ENCODE measurements at regions not wholly inside any gene's neighbourhood (a gene's known extent, or its start where the extent isn't known, plus 50 kb on each side); places are given as distances from the start of the nearest gene placed in this dataset.

DNA sequence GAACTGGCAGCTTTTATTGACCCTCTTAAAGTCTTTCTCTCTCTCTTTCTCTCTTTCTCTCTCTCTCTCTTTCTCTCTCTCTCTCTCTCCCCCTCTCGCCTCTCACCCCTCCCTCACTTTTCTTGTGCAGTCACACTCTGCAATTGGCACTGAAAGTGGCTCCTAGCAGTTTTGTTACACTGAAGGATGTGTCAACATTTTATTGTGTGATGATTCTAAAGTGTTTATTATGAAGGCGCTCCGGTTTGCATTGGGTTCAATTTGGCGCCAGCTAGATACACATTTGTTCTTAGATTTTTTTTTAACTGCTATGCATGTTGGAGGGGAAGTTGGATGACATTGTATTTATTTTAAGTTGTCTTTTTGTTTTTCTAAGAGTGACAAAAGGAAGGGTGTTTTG is 64.0 kb upstream of the CHRM3 start:
- Histone ChIP-seq H3K4me3 (ENCODE audit: low read length) (no peak overlapping the region), H3K27me3 (ENCODE audit: control insufficient read depth, insufficient read depth, low read length) (no peaks in the 10 kb centered on the region), H3K36me3 (ENCODE audit: control insufficient read depth, insufficient read depth, low read length) (no peaks in the 10 kb centered on the region), H3K9me3 (ENCODE audit: control insufficient read depth, low read depth, low read length) (no peaks in the 10 kb centered on the region), H3K27ac (ENCODE audit: low read length) (no peak overlapping the region), H3K4me1 (ENCODE audit: control insufficient read depth, insufficient read depth, low read length) (no peaks in the 10 kb centered on the region)
- no peak for DNase-seq
- WGBS (ENCODE audit: insufficient coverage, low lambda C conversion rate): 89% methylated on average over 4 of the region's 4 CpGs

- WGBS (ENCODE audit: insufficient coverage, low lambda C conversion rate): no CpG with 5 or more reads among the region's 1 CpG
- no peak for DNase-seq
- Histone ChIP-seq H3K4me1 (ENCODE audit: control insufficient read depth, insufficient read depth, low read length) (no peaks in the 10 kb centered on the region), H3K27me3 (ENCODE audit: control insufficient read depth, insufficient read depth, low read length) (no peaks in the 10 kb centered on the region), H3K4me3 (ENCODE audit: low read length) (no peak overlapping the region), H3K27ac (ENCODE audit: low read length) (no peak overlapping the region), H3K9me3 (ENCODE audit: control insufficient read depth, low read depth, low read length) (no peaks in the 10 kb centered on the region), H3K36me3 (ENCODE audit: control insufficient read depth, insufficient read depth, low read length) (no peaks in the 10 kb centered on the region)
These were observed 64.5 kb upstream of the CHRM3 start for GRCh38 chr1:239321877-239322276.

DNA sequence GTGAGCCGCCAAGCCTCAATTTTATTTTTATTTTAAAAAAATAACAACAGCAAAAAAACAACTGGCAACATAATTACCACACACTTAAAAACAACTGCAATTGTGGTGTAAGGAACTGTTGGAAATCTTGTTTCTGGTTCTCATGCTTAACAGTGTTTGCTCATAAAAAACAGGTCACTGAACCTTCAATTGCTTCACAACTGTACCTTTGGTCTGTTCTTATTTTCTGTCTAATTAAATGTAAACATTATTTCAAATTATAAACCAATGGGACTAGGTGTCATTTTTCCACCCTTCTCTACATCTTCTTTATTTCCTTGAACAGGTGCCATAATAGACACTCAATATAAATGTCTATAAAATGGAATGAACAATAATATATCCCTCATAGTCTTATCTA is 68.4 kb upstream of the CHRM3 start:
- DNase-seq: peak; percentile 10 to 70
- WGBS (ENCODE audit: insufficient coverage, low lambda C conversion rate): no CpG with 5 or more reads among the region's 1 CpG
- no peaks in the 10 kb centered on the region for H3K27me3 ChIP-seq (ENCODE audit: control insufficient read depth, insufficient read depth, low read length)
- H3K4me3 ChIP-seq (ENCODE audit: low read length): no peak overlapping the region
- no peaks in the 10 kb centered on the region for H3K36me3 ChIP-seq (ENCODE audit: control insufficient read depth, insufficient read depth, low read length)
- peaks cover 9% of the 10 kb centered on the region for H3K4me1 ChIP-seq (ENCODE audit: control insufficient read depth, insufficient read depth, low read length)
- no peak overlapping the region for H3K27ac ChIP-seq (ENCODE audit: low read length)
- no peaks in the 10 kb centered on the region for H3K9me3 ChIP-seq (ENCODE audit: control insufficient read depth, low read depth, low read length)

GRCh38 chr1:239315631-239316217 is 70.6 kb upstream of the CHRM3 start:
- DNase-seq: peak; percentile 25 to 83
- Histone ChIP-seq H3K27ac (ENCODE audit: low read length) (peak overlapping the region; percentile 84), H3K27me3 (ENCODE audit: control insufficient read depth, insufficient read depth, low read length) (no peaks in the 10 kb centered on the region), H3K4me1 (ENCODE audit: control insufficient read depth, insufficient read depth, low read length) (peaks cover 9% of the 10 kb centered on the region), H3K9me3 (ENCODE audit: control insufficient read depth, low read depth, low read length) (no peaks in the 10 kb centered on the region), H3K4me3 (ENCODE audit: low read length) (peak overlapping the region; percentile 29), H3K36me3 (ENCODE audit: control insufficient read depth, insufficient read depth, low read length) (no peaks in the 10 kb centered on the region)
- 33% methylated on average over 1 of the region's 3 CpGs for WGBS (ENCODE audit: insufficient coverage, low lambda C conversion rate)

DNA sequence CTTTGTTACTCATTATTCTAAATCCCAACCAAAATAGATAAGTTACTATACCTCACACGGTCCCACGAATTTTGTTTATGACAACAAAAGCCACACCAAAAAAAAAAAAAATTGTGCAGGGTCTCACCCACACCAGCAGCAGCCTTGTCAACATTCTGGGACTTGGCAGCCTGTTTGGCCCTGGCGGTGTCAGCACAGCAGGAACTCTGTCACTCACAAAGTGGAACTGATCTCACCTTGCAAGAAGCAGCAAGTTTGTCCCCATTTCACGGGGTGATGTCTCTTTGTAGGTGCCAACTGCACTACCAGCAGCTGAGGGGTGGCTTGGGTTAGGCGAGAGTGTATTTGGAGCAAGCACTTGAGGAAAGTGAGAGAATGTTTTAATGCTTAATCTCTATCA is 75.0 kb upstream of the CHRM3 start:
- Histone ChIP-seq H3K36me3 (ENCODE audit: control insufficient read depth, insufficient read depth, low read length) (no peaks in the 10 kb centered on the region), H3K27ac (ENCODE audit: low read length) (no peak overlapping the region), H3K4me1 (ENCODE audit: control insufficient read depth, insufficient read depth, low read length) (peaks cover 7% of the 10 kb centered on the region), H3K27me3 (ENCODE audit: control insufficient read depth, insufficient read depth, low read length) (no peaks in the 10 kb centered on the region), H3K4me3 (ENCODE audit: low read length) (no peak overlapping the region), H3K9me3 (ENCODE audit: control insufficient read depth, low read depth, low read length) (no peaks in the 10 kb centered on the region)
- DNase-seq: no peak
- no CpG with 5 or more reads among the region's 5 CpGs for WGBS (ENCODE audit: insufficient coverage, low lambda C conversion rate)

DNA sequence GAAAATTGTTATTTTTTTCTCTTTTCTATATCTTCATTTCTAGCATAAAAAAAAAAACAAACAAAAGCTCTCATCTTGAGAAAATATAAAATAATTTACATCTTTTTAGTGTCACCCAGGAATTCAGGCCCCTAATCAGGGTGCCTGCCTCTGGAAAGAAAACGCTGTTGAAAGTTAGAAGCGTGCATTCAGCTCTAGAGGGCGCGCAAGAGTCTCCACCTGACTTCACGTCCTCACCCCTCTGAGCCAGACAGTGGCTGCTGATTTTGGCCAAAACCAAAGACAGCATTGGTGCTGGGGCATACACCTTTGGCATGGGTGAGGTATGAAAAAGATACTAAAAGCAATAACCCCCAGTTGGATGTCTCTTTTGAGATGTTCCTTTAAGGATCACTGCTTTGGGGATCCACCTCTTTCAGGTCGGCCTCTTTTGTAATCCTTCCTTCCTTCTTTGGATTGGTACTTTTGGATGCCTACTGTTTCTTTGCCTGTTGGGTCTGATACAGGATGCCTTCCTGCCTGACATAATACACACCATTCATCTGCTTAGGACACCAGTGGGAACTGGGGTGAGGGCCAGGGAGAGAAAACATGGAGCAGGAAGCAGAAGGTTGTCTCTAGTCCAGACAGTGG is 77.6 kb upstream of the CHRM3 start:
- Histone ChIP-seq H3K4me1 (ENCODE audit: control insufficient read depth, insufficient read depth, low read length) (no peaks in the 10 kb centered on the region), H3K27ac (ENCODE audit: low read length) (no peak overlapping the region), H3K4me3 (ENCODE audit: low read length) (no peak overlapping the region), H3K9me3 (ENCODE audit: control insufficient read depth, low read depth, low read length) (no peaks in the 10 kb centered on the region), H3K36me3 (ENCODE audit: control insufficient read depth, insufficient read depth, low read length) (no peaks in the 10 kb centered on the region), H3K27me3 (ENCODE audit: control insufficient read depth, insufficient read depth, low read length) (no peaks in the 10 kb centered on the region)
- WGBS (ENCODE audit: insufficient coverage, low lambda C conversion rate): no CpG with 5 or more reads among the region's 6 CpGs
- DNase-seq: peak; percentile 23 to 43

DNA sequence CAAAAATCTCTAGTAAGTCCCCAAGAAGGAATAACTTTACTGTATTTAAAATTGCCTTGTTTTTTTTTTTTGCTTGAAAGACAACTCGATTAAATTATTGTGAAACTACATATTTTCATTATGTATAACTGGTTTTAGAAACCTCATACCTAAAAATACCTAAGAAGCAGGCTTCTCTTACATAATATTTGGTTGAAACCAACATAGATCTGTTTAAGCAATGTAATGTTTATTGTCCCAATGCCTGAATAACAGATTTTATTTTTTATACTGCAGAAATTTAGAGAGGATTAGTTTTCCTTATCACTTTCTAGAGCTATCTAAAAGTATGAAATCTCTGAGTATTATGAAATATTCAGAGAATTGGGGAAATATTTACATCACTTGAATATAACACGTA is 78.5 kb upstream of the CHRM3 start:
- Histone ChIP-seq H3K4me1 (ENCODE audit: control insufficient read depth, insufficient read depth, low read length) (no peaks in the 10 kb centered on the region), H3K27ac (ENCODE audit: low read length) (no peak overlapping the region), H3K4me3 (ENCODE audit: low read length) (no peak overlapping the region), H3K36me3 (ENCODE audit: control insufficient read depth, insufficient read depth, low read length) (no peaks in the 10 kb centered on the region), H3K9me3 (ENCODE audit: control insufficient read depth, low read depth, low read length) (no peaks in the 10 kb centered on the region), H3K27me3 (ENCODE audit: control insufficient read depth, insufficient read depth, low read length) (no peaks in the 10 kb centered on the region)
- DNase-seq: no peak
- WGBS (ENCODE audit: insufficient coverage, low lambda C conversion rate): 75% methylated on average over 1 of the region's 2 CpGs

- no peak for DNase-seq
- Histone ChIP-seq H3K27me3 (ENCODE audit: control insufficient read depth, insufficient read depth, low read length) (no peaks in the 10 kb centered on the region), H3K4me1 (ENCODE audit: control insufficient read depth, insufficient read depth, low read length) (no peaks in the 10 kb centered on the region), H3K27ac (ENCODE audit: low read length) (no peak overlapping the region), H3K9me3 (ENCODE audit: control insufficient read depth, low read depth, low read length) (no peaks in the 10 kb centered on the region), H3K4me3 (ENCODE audit: low read length) (no peak overlapping the region), H3K36me3 (ENCODE audit: control insufficient read depth, insufficient read depth, low read length) (no peaks in the 10 kb centered on the region)
- WGBS (ENCODE audit: insufficient coverage, low lambda C conversion rate): no CpG with 5 or more reads among the region's 5 CpGs
These were observed 79.9 kb upstream of the CHRM3 start for GRCh38 chr1:239306426-239306825.

DNA sequence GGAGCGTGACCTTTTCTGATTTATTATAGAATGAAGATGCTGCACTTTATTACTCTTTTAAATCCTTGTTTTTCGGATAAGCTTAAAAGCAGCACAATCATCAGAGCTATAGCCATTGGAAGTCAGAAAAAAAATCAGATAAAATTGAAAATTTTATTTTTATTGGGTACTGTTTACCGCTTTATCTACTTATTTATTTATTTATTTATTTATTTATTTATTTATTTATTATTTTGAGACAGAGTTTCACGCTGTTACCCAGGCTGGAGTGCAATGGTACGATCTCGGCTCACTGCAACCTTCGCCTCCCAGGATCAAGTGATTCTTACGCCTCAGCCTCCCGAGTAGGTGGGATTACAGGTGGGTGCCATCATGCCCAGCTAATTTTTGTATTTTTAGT is 83.1 kb upstream of the CHRM3 start:
- Histone ChIP-seq H3K9me3 (ENCODE audit: control insufficient read depth, low read depth, low read length) (no peaks in the 10 kb centered on the region), H3K36me3 (ENCODE audit: control insufficient read depth, insufficient read depth, low read length) (no peaks in the 10 kb centered on the region), H3K27ac (ENCODE audit: low read length) (no peak overlapping the region), H3K27me3 (ENCODE audit: control insufficient read depth, insufficient read depth, low read length) (no peaks in the 10 kb centered on the region), H3K4me1 (ENCODE audit: control insufficient read depth, insufficient read depth, low read length) (no peaks in the 10 kb centered on the region), H3K4me3 (ENCODE audit: low read length) (no peak overlapping the region)
- no peak for DNase-seq
- 94% methylated on average over 2 of the region's 9 CpGs for WGBS (ENCODE audit: insufficient coverage, low lambda C conversion rate)

DNA sequence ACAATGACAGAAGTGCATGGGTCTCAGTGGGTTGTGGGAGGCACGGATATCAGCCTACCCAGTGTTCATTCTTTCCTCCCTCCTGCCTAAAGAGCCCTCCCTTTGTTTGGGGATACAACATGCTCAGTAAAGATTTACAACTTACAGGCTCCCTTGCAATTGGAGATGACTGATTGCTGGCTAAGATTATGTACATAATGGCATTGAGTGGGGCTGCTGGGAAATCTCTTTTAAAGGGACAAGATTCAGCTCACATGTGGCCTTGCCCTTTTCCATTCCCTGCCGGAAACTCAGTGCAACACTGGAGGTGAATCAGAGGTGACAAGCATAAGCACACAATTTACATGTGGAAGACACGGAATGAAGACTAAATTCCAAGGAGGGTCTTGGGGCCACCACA is 83.7 kb upstream of the CHRM3 start:
- Histone ChIP-seq H3K27ac (ENCODE audit: low read length) (no peak overlapping the region), H3K4me1 (ENCODE audit: control insufficient read depth, insufficient read depth, low read length) (no peaks in the 10 kb centered on the region), H3K36me3 (ENCODE audit: control insufficient read depth, insufficient read depth, low read length) (no peaks in the 10 kb centered on the region), H3K9me3 (ENCODE audit: control insufficient read depth, low read depth, low read length) (no peaks in the 10 kb centered on the region), H3K4me3 (ENCODE audit: low read length) (no peak overlapping the region), H3K27me3 (ENCODE audit: control insufficient read depth, insufficient read depth, low read length) (no peaks in the 10 kb centered on the region)
- no peak for DNase-seq
- no CpG with 5 or more reads among the region's 3 CpGs for WGBS (ENCODE audit: insufficient coverage, low lambda C conversion rate)

DNA sequence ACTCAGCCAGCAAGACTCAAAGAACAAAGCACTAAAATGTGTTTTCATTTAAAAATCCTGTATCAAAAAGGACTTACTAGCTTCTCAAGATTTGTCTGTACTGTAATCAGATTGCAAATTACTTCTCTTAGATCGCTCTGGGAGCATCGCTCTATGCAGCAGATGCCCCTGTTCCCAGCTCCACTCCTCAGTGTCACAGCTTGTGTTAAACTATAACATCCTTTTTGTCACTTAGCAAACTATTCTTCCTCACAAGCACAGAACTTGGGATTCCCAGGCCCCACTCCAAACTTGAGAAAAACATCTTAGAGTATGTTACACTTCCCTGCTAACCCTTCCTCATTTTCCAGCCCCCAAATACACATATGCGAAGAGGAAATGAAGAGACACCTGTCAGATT is 85.1 kb upstream of the CHRM3 start:
- no peak overlapping the region for H3K27ac ChIP-seq (ENCODE audit: low read length)
- H3K36me3 ChIP-seq (ENCODE audit: control insufficient read depth, insufficient read depth, low read length): no peaks in the 10 kb centered on the region
- WGBS (ENCODE audit: insufficient coverage, low lambda C conversion rate): 90% methylated on average over 2 of the region's 3 CpGs
- no peaks in the 10 kb centered on the region for H3K9me3 ChIP-seq (ENCODE audit: control insufficient read depth, low read depth, low read length)
- H3K27me3 ChIP-seq (ENCODE audit: control insufficient read depth, insufficient read depth, low read length): no peaks in the 10 kb centered on the region
- DNase-seq: no peak
- H3K4me3 ChIP-seq (ENCODE audit: low read length): no peak overlapping the region
- H3K4me1 ChIP-seq (ENCODE audit: control insufficient read depth, insufficient read depth, low read length): no peaks in the 10 kb centered on the region
